GM23248 (cell line): ENCODE measurements at regions not wholly inside any gene's neighbourhood (a gene's known extent, or its start where the extent isn't known, plus 50 kb on each side); places are given as distances from the start of the nearest gene placed in this dataset.

ENCODE experiments used
- EZH2 ChIP-seq: fragments of 200-600 bp; sonication (generic); IDR thresholded peaks from 2 replicates; pipeline ENCODE4 v1.6.1; 2018; ENCODE audit warnings: antibody characterized with exemption, mild to moderate bottlenecking; ENCODE audit not compliant: insufficient read depth, poor library complexity, severe bottlenecking
- EZH2phosphoT487 ChIP-seq: fragments of 200-600 bp; sonication (generic); IDR thresholded peaks from 2 replicates; pipeline ENCODE4 v1.6.1; 2018; ENCODE audit warnings: antibody characterized with exemption, moderate library complexity, mild to moderate bottlenecking, low read depth; ENCODE audit not compliant: insufficient read depth

DNA sequence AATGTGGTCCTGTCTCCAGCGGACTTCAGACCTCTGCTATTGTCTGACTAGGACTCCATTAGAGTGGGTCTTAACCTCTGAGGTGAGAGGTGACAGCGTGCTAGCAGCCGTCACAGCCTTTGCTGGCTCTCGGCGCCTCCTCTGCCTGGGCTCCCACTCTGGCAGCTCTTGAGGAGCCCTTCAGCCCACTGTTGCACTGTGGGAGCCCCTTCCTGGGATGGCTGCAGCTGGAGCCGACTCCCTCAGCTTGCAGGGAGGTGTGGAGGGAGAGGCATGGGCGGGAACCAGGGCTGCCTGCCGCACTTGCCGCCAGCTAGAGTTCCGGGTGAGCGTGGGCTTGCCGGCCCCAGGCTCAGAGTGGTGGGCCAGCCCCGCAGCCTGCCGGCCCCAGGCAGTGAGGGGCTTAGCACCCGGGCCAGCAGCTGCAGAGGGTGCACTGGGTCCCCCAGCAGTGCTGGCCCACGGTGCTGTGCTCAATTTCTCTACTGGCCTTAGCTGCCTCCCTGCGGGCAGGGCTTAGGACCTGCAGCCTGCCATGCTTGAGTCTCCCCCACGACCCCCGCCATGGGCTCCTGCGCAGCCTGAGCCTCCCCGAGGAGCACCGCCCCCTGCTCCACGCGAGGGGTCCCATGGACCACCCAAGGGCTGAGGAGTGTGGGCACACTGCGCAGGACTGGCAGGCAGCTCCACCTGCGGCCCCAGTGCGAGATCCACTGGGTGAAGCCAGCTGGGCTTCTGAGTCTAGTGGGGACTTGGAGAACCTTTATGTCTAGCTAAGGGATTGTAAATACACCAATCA is 163.4 kb upstream of the ITM2A start:
- no peak for TF ChIP-seq EZH2
- no peak for TF ChIP-seq EZH2phosphoT487
